ENCODE measurements at regions not wholly inside any gene's neighbourhood (a gene's known extent, or its start where the extent isn't known, plus 50 kb on each side); places are given as distances from the start of the nearest gene placed in this dataset.

DNA sequence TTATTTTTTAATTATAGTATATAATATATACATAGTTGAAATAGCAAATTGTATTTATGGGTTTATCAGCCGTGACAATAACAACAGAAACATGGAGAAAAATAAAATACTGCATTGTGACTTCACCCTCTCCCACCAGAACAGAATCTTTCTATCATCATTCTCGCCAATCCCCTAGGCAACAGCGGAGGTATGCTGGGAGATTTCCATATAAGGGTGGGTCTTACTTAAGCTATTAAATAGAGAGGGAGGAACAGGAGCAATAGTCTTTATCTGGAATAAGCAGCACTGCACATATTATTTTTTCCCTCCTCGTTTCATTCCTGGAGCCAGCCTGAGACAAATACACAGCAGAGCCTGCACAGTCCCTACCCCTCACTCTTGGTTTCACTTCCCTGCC is 1214.9 kb downstream of the XPNPEP1 start:
- Histone ChIP-seq H3K27me3 (ENCODE audit: insufficient read depth, low read length) (no peaks in the 10 kb centered on the region), H3K27ac (ENCODE audit: low read depth, low read length) (no peak overlapping the region), H3K36me3 (ENCODE audit: control insufficient read depth in 1 of 2, insufficient read depth in 2 of 2, low read length in 2 of 2) (no peaks in the 10 kb centered on the region), H3K4me3 (replicated peaks in 1 of 2; ENCODE audit: low read depth in 1 of 2, low read length in 2 of 2) (no peak overlapping the region), H3K9ac (ENCODE audit: low read length) (no peak overlapping the region), H3K9me2 (ENCODE audit: insufficient read depth) (no peaks in the 10 kb centered on the region), H3K79me2 (ENCODE audit: insufficient read depth, low read length) (no peaks in the 10 kb centered on the region), H3K4me1 (ENCODE audit: control insufficient read depth in 1 of 2, insufficient read depth in 2 of 2, low read length in 2 of 2) (no peaks in the 10 kb centered on the region), H3K9me3 (ENCODE audit: control insufficient read depth in 1 of 2, insufficient read depth in 1 of 2, low read depth in 1 of 2, low read length in 2 of 2) (peaks cover 19 to 38% of the 10 kb centered on the region in 2 experiments; a peak in 2 of 4 replicates), H3K4me2 (ENCODE audit: low read length) (no peak overlapping the region), H2AFZ (ENCODE audit: low read depth, low read length, poor library complexity, severe bottlenecking) (no peak overlapping the region), H4K20me1 (ENCODE audit: insufficient read depth) (no peaks in the 10 kb centered on the region)
- RAD21 ChIA-PET (ENCODE audit: low non-redundant PET in 1 of 2, low total read pairs in 2 of 2, uncharacterized antibody in 2 of 2, unreplicated experiment in 2 of 2), result no interaction called here
- TF ChIP-seq EZH2 (IDR thresholded peaks at IDR 0.05), result no peak
- TF ChIP-seq EZH2phosphoT487 (IDR thresholded peaks at IDR 0.05; ENCODE audit: borderline replicate concordance), result no peak
- TF ChIP-seq, protein P1, sequence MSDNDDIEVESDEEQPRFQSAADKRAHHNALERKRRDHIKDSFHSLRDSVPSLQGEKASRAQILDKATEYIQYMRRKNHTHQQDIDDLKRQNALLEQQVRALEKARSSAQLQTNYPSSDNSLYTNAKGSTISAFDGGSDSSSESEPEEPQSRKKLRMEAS (IDR thresholded peaks at IDR 0.05), result no peak
- no peak for TF ChIP-seq SRF (IDR thresholded peaks at IDR 0.05; ENCODE audit: low read depth)
- TF ChIP-seq TCF7L2 (IDR thresholded peaks at IDR 0.05; ENCODE audit: borderline replicate concordance, extremely low read depth, insufficient read depth, insufficient read length), result no peak
- no peak for TF ChIP-seq SIN3A (IDR thresholded peaks at IDR 0.05; ENCODE audit: low read depth)
- TF ChIP-seq, protein P2, sequence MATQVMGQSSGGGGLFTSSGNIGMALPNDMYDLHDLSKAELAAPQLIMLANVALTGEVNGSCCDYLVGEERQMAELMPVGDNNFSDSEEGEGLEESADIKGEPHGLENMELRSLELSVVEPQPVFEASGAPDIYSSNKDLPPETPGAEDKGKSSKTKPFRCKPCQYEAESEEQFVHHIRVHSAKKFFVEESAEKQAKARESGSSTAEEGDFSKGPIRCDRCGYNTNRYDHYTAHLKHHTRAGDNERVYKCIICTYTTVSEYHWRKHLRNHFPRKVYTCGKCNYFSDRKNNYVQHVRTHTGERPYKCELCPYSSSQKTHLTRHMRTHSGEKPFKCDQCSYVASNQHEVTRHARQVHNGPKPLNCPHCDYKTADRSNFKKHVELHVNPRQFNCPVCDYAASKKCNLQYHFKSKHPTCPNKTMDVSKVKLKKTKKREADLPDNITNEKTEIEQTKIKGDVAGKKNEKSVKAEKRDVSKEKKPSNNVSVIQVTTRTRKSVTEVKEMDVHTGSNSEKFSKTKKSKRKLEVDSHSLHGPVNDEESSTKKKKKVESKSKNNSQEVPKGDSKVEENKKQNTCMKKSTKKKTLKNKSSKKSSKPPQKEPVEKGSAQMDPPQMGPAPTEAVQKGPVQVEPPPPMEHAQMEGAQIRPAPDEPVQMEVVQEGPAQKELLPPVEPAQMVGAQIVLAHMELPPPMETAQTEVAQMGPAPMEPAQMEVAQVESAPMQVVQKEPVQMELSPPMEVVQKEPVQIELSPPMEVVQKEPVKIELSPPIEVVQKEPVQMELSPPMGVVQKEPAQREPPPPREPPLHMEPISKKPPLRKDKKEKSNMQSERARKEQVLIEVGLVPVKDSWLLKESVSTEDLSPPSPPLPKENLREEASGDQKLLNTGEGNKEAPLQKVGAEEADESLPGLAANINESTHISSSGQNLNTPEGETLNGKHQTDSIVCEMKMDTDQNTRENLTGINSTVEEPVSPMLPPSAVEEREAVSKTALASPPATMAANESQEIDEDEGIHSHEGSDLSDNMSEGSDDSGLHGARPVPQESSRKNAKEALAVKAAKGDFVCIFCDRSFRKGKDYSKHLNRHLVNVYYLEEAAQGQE (IDR thresholded peaks at IDR 0.05; ENCODE audit: low read depth), result no peak
- no peak for TF ChIP-seq POLR2AphosphoS5 (IDR thresholded peaks at IDR 0.05; ENCODE audit: low read depth, low read length)
- TF ChIP-seq, protein P3, sequence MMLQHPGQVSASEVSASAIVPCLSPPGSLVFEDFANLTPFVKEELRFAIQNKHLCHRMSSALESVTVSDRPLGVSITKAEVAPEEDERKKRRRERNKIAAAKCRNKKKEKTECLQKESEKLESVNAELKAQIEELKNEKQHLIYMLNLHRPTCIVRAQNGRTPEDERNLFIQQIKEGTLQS (IDR thresholded peaks at IDR 0.05), result no peak
- no peak for TF ChIP-seq POLR2A (IDR thresholded peaks at IDR 0.05; ENCODE audit: borderline replicate concordance, extremely low read depth, insufficient read depth, insufficient read length)
- no peak for TF ChIP-seq YY1 (IDR thresholded peaks at IDR 0.05; ENCODE audit: extremely low read depth, insufficient replicate concordance, low read depth, low read length)
- TF ChIP-seq SP1 (IDR thresholded peaks at IDR 0.05; ENCODE audit: low read depth), result no peak
- TF ChIP-seq CBX3 (IDR thresholded peaks at IDR 0.05; ENCODE audit: low read depth), result no peak
- no peak for TF ChIP-seq FOSL1 (IDR thresholded peaks at IDR 0.05; ENCODE audit: low read depth)
- TF ChIP-seq, protein P4, sequence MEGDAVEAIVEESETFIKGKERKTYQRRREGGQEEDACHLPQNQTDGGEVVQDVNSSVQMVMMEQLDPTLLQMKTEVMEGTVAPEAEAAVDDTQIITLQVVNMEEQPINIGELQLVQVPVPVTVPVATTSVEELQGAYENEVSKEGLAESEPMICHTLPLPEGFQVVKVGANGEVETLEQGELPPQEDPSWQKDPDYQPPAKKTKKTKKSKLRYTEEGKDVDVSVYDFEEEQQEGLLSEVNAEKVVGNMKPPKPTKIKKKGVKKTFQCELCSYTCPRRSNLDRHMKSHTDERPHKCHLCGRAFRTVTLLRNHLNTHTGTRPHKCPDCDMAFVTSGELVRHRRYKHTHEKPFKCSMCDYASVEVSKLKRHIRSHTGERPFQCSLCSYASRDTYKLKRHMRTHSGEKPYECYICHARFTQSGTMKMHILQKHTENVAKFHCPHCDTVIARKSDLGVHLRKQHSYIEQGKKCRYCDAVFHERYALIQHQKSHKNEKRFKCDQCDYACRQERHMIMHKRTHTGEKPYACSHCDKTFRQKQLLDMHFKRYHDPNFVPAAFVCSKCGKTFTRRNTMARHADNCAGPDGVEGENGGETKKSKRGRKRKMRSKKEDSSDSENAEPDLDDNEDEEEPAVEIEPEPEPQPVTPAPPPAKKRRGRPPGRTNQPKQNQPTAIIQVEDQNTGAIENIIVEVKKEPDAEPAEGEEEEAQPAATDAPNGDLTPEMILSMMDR (IDR thresholded peaks at IDR 0.05 in 2 of 3, conservative IDR thresholded peaks at IDR 0.05 in 1 of 3; ENCODE audit: borderline replicate concordance in 1 of 3, insufficient read depth in 1 of 3, low read depth in 2 of 3, low read length in 2 of 3), result no peak
- TF ChIP-seq JUND (IDR thresholded peaks at IDR 0.05), result no peak
- no peak for TF ChIP-seq RAD21 (IDR thresholded peaks at IDR 0.05; ENCODE audit: low read depth)
- TF ChIP-seq, protein P5, sequence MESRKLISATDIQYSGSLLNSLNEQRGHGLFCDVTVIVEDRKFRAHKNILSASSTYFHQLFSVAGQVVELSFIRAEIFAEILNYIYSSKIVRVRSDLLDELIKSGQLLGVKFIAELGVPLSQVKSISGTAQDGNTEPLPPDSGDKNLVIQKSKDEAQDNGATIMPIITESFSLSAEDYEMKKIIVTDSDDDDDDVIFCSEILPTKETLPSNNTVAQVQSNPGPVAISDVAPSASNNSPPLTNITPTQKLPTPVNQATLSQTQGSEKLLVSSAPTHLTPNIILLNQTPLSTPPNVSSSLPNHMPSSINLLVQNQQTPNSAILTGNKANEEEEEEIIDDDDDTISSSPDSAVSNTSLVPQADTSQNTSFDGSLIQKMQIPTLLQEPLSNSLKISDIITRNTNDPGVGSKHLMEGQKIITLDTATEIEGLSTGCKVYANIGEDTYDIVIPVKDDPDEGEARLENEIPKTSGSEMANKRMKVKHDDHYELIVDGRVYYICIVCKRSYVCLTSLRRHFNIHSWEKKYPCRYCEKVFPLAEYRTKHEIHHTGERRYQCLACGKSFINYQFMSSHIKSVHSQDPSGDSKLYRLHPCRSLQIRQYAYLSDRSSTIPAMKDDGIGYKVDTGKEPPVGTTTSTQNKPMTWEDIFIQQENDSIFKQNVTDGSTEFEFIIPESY (IDR thresholded peaks at IDR 0.05; ENCODE audit: extremely low read depth, insufficient replicate concordance, low read length), result no peak
- no peak for TF ChIP-seq ZNF274 (IDR thresholded peaks at IDR 0.05; ENCODE audit: low read depth, low read length)
- DNase-seq (ENCODE audit: low read depth, low spot score) (no peak), ATAC-seq (no peak)
- BruUV-seq (replicated peaks), result no TSS peak
- intact Hi-C loops (cut with micrococcal nuclease), result no loop called here
- CTCF ChIA-PET, result no interaction called here
- POLR2A ChIA-PET, result no interaction called here

Measured in HCT116 (cell line).